Psoas muscle (tissue), 7 donors: ENCODE measurements at regions not wholly inside any gene's neighbourhood (a gene's known extent, or its start where the extent isn't known, plus 50 kb on each side); places are given as distances from the start of the nearest gene placed in this dataset.
"Not testable (repeated sequence)": the region's sequence is repeated elsewhere in the genome, so short reads cannot be mapped to it uniquely, and the experiment has no call there.

Experiments
- ATAC-seq, 4 donors: fragments of 200-7000 bp; cut with Tn5 transposase; one replicate each; pipeline ENCODE4 v1.9.1; 2020; ENCODE audit warnings: moderate library complexity in 3 of 4, mild to moderate bottlenecking in 2 of 4
- DNase-seq, 2 donors: peaks; one replicate each; pipeline ENCODE4 v3.0.0-alpha.2; 2020
- H3K27ac ChIP-seq: fragments of 200-600 bp; one replicate; pipeline ENCODE4 v1.8.0; 2022
- H3K27me3 ChIP-seq, 3 donors: fragments of 200-600 bp in 1 of 3; one replicate each; pipeline versions ENCODE4 v1.6.1 to v1.8.0; 2013 to 2022; ENCODE audit warnings: low read length in 2 of 3, mild to moderate bottlenecking in 2 of 3, moderate library complexity in 1 of 3; ENCODE audit not compliant: insufficient read depth in 3 of 3
- H3K36me3 ChIP-seq, 2 donors: fragments of 200-600 bp in 1 of 2; one replicate each; pipeline versions ENCODE4 v1.6.1 to v1.8.0; 2013 to 2022; ENCODE audit warnings: low read depth in 1 of 2, mild to moderate bottlenecking in 1 of 2, moderate library complexity in 1 of 2; ENCODE audit not compliant: insufficient read depth in 1 of 2
- H3K4me1 ChIP-seq: fragments of 200-600 bp; one replicate; pipeline ENCODE4 v1.8.0; 2022
- H3K4me3 ChIP-seq: fragments of 200-600 bp; one replicate; pipeline ENCODE4 v1.8.0; 2022; ENCODE audit warnings: mild to moderate bottlenecking
- H3K9me3 ChIP-seq: fragments of 200-600 bp; one replicate; pipeline ENCODE4 v1.8.0; 2022
- CTCF ChIP-seq: fragments of 200-600 bp; IDR thresholded peaks from one replicate; pipeline ENCODE4 v1.8.0; 2022; ENCODE audit warnings: antibody characterized with exemption
- WGBS, 3 donors: extraction: QIAGEN DNeasy Blood & Tissue Kit; methylation state at CpG; one replicate each; pipeline versions ENCODE4 v1.1.6 to v1.1.7; 2013; 5-methylcytosine and 5-hydroxymethylcytosine counted together
- intact Hi-C, 2 donors: fragments of 100-400 bp; cut with DNase I; formaldehyde crosslinking; loops; one replicate each; pipeline versions ENCODE4 v1.11.0 to v1.14.2; 2022
- donor health status: healthy with polysubstance abuse.
- donor health status: DM: no; HTN: no; CAD: no; lungs with moderate emphysema.
- donor health status: Bipolar disorder and iron deficiency.
- donor health status: healthy.
- donor health status: DM: yes; HTN: yes; CAD: no.
- donor health status: DM: no; HTN: no; CAD: no.
- donor health status: DM: yes; HTN: yes; CAD: no.

GRCh38 chr12:74663958-74664357, 126.3 kb downstream of the ATXN7L3B start:
- ATAC-seq (no peak), DNase-seq (no peak)
- TF ChIP-seq CTCF: no peak
- Histone ChIP-seq H3K36me3 (no peaks in the 10 kb centered on the region), H3K4me3 (no peak overlapping the region), H3K27me3 (no peaks in the 10 kb centered on the region), H3K27ac (no peak overlapping the region), H3K9me3 (no peaks in the 10 kb centered on the region), H3K4me1 (no peaks in the 10 kb centered on the region)
- intact Hi-C loops: no loop called here
- 96 to 98% (median 96%) methylated on average over 20 of the region's 20 CpGs for WGBS, 3 donors

GRCh38 chr12:74665690-74666089, 128.1 kb downstream of the ATXN7L3B start:
- Histone ChIP-seq H3K36me3 (no peaks in the 10 kb centered on the region), H3K27ac (no peak overlapping the region), H3K9me3 (no peaks in the 10 kb centered on the region), H3K4me1 (no peaks in the 10 kb centered on the region), H3K4me3 (no peak overlapping the region), H3K27me3 (no peaks in the 10 kb centered on the region)
- no peak for TF ChIP-seq CTCF
- intact Hi-C loops: no loop called here
- no peak for DNase-seq
- ATAC-seq: no peak

GRCh38 chr12:74671421-74671820, 133.8 kb downstream of the ATXN7L3B start:
- Histone ChIP-seq H3K27ac (no peak overlapping the region), H3K27me3 (no peaks in the 10 kb centered on the region), H3K9me3 (no peaks in the 10 kb centered on the region), H3K4me3 (no peak overlapping the region), H3K4me1 (no peaks in the 10 kb centered on the region), H3K36me3 (no peaks in the 10 kb centered on the region)
- intact Hi-C loops: no loop called here
- WGBS, 3 donors: 66 to 74% (median 70%) methylated on average over 1 of the region's 1 CpG
- DNase-seq (no peak), ATAC-seq (no peak)
- TF ChIP-seq CTCF: no peak

GRCh38 chr12:74676955-74677354, 139.3 kb downstream of the ATXN7L3B start:
- H3K27ac ChIP-seq, DNase-seq, H3K36me3 ChIP-seq, H3K9me3 ChIP-seq, H3K27me3 ChIP-seq, ATAC-seq, H3K4me3 ChIP-seq, H3K4me1 ChIP-seq, intact Hi-C loops: not testable (repeated sequence)
- WGBS, 3 donors: 91 to 96% (median 93%) methylated on average over 4 of the region's 4 CpGs

- ATAC-seq: no peak
- H3K9me3 ChIP-seq: no peaks in the 10 kb centered on the region
- no peak overlapping the region for H3K4me3 ChIP-seq
- intact Hi-C loops: no loop called here
- 83 to 86% (median 84%) methylated on average over 5 of the region's 5 CpGs for WGBS, 3 donors
- DNase-seq: no peak
- H3K27me3 ChIP-seq: no peaks in the 10 kb centered on the region
- no peaks in the 10 kb centered on the region for H3K36me3 ChIP-seq
- no peak overlapping the region for H3K27ac ChIP-seq
- TF ChIP-seq CTCF: no peak
- no peaks in the 10 kb centered on the region for H3K4me1 ChIP-seq
These were observed 147.8 kb downstream of the ATXN7L3B start for GRCh38 chr12:74685385-74685784.
